HG03457 (cell line): ENCODE measurements at regions not wholly inside any gene's neighbourhood (a gene's known extent, or its start where the extent isn't known, plus 50 kb on each side); places are given as distances from the start of the nearest gene placed in this dataset.

Experiments used
- ATAC-seq: cut with Tn5 transposase; IDR thresholded peaks from one replicate; pipeline ENCODE4 v1.9.1; 2021; ENCODE audit warnings: moderate number of reproducible peaks; ENCODE audit not compliant: unreplicated experiment

GRCh38 chr12:4137015-4137414 lies 136.5 kb upstream of the CCND2 start:
- ATAC-seq = no peak

DNA sequence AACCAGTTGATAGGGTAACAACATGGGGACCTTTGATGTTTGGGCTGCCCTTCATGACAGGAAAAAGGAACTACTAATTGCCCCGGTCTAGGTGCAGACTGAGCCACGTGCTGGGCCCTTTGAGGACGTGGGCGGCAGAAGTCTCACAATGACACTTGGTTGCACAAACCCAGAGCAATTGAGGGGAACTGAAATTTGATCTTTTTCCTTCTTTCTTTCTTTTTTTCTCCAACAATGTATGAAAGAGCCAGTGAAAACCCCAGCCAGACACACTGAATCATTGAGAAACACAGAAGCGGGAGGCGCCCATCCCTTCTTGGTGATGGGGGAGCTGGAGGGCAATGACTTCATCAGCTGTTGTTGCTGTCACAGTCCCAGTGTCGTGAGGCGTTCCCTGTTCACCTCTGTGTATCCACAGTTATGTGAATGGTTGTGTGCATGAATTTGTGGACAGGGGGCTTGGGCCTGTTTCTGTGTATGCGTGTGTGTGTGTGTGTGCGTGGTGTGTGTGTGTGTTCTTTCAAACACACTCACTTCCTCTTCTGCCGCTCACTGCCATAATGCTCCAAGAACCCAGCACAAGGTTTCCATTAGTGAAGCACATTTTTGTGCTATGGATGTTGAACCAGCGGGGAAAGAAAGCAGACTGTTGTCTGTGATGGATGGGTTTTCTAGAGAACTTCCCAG lies 137.5 kb upstream of the CCND2 start:
- peak; percentile 50 for ATAC-seq

DNA sequence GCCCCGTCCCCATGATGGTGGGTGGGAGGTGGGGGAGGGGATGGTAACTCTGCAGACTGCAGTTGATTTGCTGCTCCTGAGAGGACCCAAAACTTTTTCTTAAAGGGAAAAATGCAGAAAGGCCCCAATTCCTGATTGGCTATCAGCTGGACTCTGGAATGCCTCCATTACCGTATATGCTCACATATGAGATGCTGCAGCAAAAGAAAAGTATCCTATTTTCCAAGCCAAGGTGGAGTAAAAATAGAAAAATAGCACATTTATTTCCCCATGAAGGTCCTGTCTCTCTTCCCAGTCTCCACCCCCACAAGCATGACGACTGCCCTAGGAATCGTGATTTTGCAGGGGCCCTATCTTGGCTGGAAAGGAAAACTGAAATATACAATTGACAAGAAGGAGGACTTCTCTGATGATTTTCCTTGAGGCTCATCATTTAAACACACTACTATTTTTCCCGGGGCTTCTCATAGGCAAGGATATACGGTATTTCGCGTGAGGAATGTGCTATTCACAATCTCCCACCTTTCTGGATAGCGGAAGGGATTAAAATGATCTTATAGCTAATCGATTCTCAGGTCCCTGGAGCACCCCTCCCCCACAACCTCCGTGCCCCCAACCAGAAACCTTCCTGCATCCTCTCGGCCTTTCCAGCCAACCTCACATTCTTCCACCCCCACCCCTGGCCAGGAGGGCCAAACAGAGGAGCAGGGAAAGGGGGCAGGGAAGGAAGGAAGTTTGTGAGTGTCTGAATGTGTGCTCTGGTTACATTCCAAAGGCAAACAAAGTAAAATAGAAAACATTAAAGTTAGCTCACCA lies 138.9 kb upstream of the CCND2 start:
- no peak for ATAC-seq

GRCh38 chr12:4133636-4134447 lies 139.7 kb upstream of the CCND2 start:
- no peak for ATAC-seq

- ATAC-seq = no peak
Measured at GRCh38 chr12:4133029-4133428, 140.5 kb upstream of the CCND2 start.

- no peak for ATAC-seq
Measured at GRCh38 chr12:4121506-4122020, 152.0 kb upstream of the CCND2 start.

DNA sequence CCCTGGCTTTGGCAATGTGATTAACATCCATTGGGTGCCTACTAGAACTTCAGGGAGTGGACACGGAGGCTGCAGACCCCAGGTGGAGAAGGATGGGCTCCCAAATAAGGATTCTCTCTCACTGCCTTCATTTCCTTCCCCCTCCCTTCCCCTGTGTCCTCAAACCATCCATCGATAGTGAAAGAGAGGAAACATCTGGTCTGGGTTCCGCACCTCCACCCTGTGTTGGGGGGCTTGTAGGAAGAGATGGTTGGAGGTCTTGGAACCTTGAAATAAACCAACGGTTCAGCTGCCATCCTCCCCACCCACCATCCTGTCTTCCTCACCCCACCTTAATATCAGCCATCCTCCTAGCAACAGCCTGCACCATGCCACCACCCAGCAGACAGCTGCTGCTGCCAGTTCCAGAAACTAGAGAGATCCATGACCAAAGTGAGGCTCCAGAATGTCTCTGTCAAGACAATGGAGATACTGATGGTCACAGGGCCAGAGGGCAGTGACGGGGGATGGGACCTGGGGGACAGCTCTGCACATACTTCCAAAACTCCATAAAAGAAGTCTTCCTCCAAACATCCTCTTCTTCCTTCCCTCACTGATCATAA lies 153.1 kb upstream of the CCND2 start:
- ATAC-seq = no peak

DNA sequence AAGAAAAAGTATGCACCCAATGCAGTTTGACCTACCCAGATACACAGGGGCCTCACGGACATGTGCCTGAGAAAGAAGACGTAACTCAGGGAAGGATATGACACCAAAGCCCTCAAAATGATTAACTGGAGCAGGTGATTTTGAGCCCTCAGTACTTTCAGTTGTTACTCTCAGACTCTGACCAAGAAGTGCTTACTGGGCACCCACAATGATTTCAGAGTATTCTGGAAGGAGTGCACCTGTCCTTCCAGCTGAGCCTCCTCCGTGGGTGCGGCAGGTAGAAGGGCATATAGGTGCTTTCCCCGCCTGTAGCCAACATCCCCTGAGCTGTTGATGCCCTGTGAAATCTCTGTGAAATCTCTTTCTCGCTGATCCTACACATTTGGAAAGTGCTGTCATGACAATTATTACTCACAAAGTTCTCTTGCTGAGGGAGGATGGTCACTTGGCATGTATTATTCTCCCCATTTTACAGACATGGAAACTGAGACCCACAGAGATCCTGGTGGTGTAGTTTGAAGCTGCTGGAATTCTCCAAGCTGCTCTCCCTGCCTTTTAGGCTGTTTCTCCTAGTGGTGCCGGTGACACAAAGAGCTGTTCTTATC lies 154.3 kb upstream of the CCND2 start:
- ATAC-seq = peak; percentile 54

- ATAC-seq = peak; percentile 4
Measured at GRCh38 chr12:4118601-4119156, 154.9 kb upstream of the CCND2 start.

DNA sequence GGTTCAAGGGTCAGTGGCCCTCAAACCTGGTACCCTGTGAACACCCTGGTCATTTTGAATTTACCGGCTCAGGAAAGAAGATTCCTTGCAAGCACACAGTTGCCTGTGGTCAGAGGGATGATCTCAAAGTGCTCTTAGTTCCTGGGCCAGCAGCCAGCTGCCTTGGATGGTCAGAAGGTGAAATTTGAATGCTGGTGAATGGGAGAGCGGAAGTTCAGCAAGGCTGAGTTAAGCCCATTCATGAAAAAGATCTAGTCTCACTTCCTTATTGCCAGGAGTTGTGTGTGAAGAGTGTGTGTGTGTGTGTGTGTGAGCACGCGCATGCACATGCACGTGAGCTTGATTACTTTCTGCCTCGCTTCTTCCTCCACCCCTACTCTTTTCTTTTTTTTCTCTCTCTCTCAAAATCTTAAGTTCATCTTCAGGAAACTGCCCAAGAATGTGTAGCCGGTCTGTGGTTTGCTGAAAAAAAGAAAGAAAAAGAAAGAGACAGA lies 155.5 kb upstream of the CCND2 start:
- ATAC-seq = peak; percentile 26

- no peak for ATAC-seq
Measured at GRCh38 chr12:4117386-4118016, 156.1 kb upstream of the CCND2 start.

- ATAC-seq = no peak
Measured at GRCh38 chr12:4116251-4117111, 157.1 kb upstream of the CCND2 start.

- ATAC-seq = no peak
Measured at GRCh38 chr12:4115570-4115969, 158.0 kb upstream of the CCND2 start.

- ATAC-seq = no peak
Measured at GRCh38 chr12:4114986-4115385, 158.6 kb upstream of the CCND2 start.

- no peak for ATAC-seq
Measured at GRCh38 chr12:4112734-4113325, 160.7 kb upstream of the CCND2 start.

GRCh38 chr12:4112290-4112689 lies 161.3 kb upstream of the CCND2 start:
- no peak for ATAC-seq

- no peak for ATAC-seq
Measured at GRCh38 chr12:4111010-4111409, 162.6 kb upstream of the CCND2 start.

GRCh38 chr12:4109826-4110225 lies 163.7 kb upstream of the CCND2 start:
- ATAC-seq = no peak
